CD14-positive monocyte (primary cell): ENCODE measurements at regions not wholly inside any gene's neighbourhood (a gene's known extent, or its start where the extent isn't known, plus 50 kb on each side); places are given as distances from the start of the nearest gene placed in this dataset.
"Not testable (repeated sequence)": the region's sequence is repeated elsewhere in the genome, so short reads cannot be mapped to it uniquely, and the experiment has no call there.

Experiments used
- DNase-seq, 3 donors: peaks; one replicate each; pipeline ENCODE4 v3.0.0-alpha.2; 2011 to 2022
- H2AFZ ChIP-seq: 2 replicates; pipeline ENCODE4 v1.6.0; 2012; ENCODE audit warnings: mild to moderate bottlenecking, low read depth, low read length, inconsistent platforms; ENCODE audit not compliant: insufficient read depth, poor library complexity, severe bottlenecking
- H3K27ac ChIP-seq, 2 donors: 1 replicate in 1 of 2; 2 replicates in 1 of 2; pipeline ENCODE4 v1.5.1; 2012 to 2013; ENCODE audit warnings: low read length in 2 of 2, control low read depth in 1 of 2, inconsistent platforms in 1 of 2, low read depth in 1 of 2, mild to moderate bottlenecking in 1 of 2
- H3K27me3 ChIP-seq, 2 donors: one replicate each; pipeline versions ENCODE4 v1.6.0 to v1.6.1; 2011 to 2013; ENCODE audit warnings: low read length in 2 of 2; ENCODE audit not compliant: control insufficient read depth in 2 of 2, insufficient read depth in 2 of 2
- H3K36me3 ChIP-seq, 2 donors: replicated peaks in 1 of 2; 1 replicate in 1 of 2; 2 replicates in 1 of 2; pipeline versions ENCODE4 v1.5.1 to v1.6.1; 2012 to 2013; ENCODE audit warnings: low read length in 2 of 2, control low read depth in 1 of 2, inconsistent platforms in 1 of 2, mild to moderate bottlenecking in 1 of 2; ENCODE audit not compliant: insufficient read depth in 2 of 2, control insufficient read depth in 1 of 2
- H3K4me1 ChIP-seq, 2 donors: 1 replicate in 1 of 2; 2 replicates in 1 of 2; pipeline versions ENCODE4 v1.5.1 to v1.6.1; 2012 to 2013; ENCODE audit warnings: low read length in 2 of 2, control low read depth in 1 of 2, inconsistent platforms in 1 of 2, mild to moderate bottlenecking in 1 of 2, moderate library complexity in 1 of 2; ENCODE audit not compliant: insufficient read depth in 2 of 2, control insufficient read depth in 1 of 2
- H3K4me2 ChIP-seq: replicated peaks from 2 replicates; pipeline ENCODE3; 2012; ENCODE audit warnings: low read length, moderate library complexity, mild to moderate bottlenecking; ENCODE audit not compliant: poor library complexity, severe bottlenecking; ENCODE audit errors: extremely low read depth
- H3K4me3 ChIP-seq, 3 experiments: fragments of 200-600 bp in 1 of 3; sonication (generic) in 1 of 3; replicated peaks in 1 of 3; 1 replicate in 2 of 3; 2 replicates in 1 of 3; pipeline ENCODE4 v1.5.1; 2011 to 2013; ENCODE audit warnings: low read length in 3 of 3, mild to moderate bottlenecking in 3 of 3, control low read depth in 2 of 3, low read depth in 2 of 3, inconsistent platforms in 1 of 3, moderate library complexity in 1 of 3
- H3K79me2 ChIP-seq: 2 replicates; pipeline ENCODE4 v1.6.0; 2012; ENCODE audit warnings: mild to moderate bottlenecking, control low read depth, inconsistent platforms, low read length, moderate library complexity; ENCODE audit not compliant: insufficient read depth
- H3K9ac ChIP-seq: 2 replicates; pipeline ENCODE4 v1.6.0; 2017; ENCODE audit warnings: low read length, mild to moderate bottlenecking; ENCODE audit not compliant: insufficient read depth, poor library complexity, severe bottlenecking
- H3K9me3 ChIP-seq, 2 donors: replicated peaks in 1 of 2; 1 replicate in 1 of 2; 2 replicates in 1 of 2; pipeline versions ENCODE4 v1.5.1 to v1.6.1; 2012 to 2013; ENCODE audit warnings: low read length in 2 of 2, control low read depth in 1 of 2; ENCODE audit not compliant: control insufficient read depth in 1 of 2, insufficient read depth in 1 of 2
- H4K20me1 ChIP-seq: 2 replicates; pipeline ENCODE4 v1.6.0; 2012; ENCODE audit warnings: mild to moderate bottlenecking, low read length, control low read depth, moderate library complexity; ENCODE audit not compliant: insufficient read depth
- H3K27ac Mint-ChIP-seq, 7 donors: one replicate each; pipeline ENCODE4 v1.8.0; 2020; ENCODE audit warnings: mild to moderate bottlenecking in 7 of 7, mixed read lengths in 7 of 7, moderate library complexity in 6 of 7, inconsistent platforms in 2 of 7
- H3K27me3 Mint-ChIP-seq, 3 donors: one replicate each; pipeline ENCODE4 v1.8.0; 2021 to 2022; ENCODE audit warnings: low read depth in 3 of 3, mild to moderate bottlenecking in 3 of 3, mixed read lengths in 3 of 3, moderate library complexity in 3 of 3, inconsistent platforms in 1 of 3
- H3K36me3 Mint-ChIP-seq, 2 donors: one replicate each; pipeline ENCODE4 v1.8.0; 2020; ENCODE audit warnings: mixed read lengths in 2 of 2, inconsistent platforms in 1 of 2, mild to moderate bottlenecking in 1 of 2
- H3K4me1 Mint-ChIP-seq: one replicate; pipeline ENCODE4 v1.8.0; 2020; ENCODE audit warnings: mild to moderate bottlenecking, mixed read lengths
- H3K4me3 Mint-ChIP-seq, 2 donors: one replicate each; pipeline ENCODE4 v1.8.0; 2020; ENCODE audit warnings: mild to moderate bottlenecking in 2 of 2, mixed read lengths in 2 of 2, moderate library complexity in 1 of 2
- H3K9me3 Mint-ChIP-seq, 7 donors: one replicate each; pipeline ENCODE4 v1.8.0; 2020 to 2022; ENCODE audit warnings: mixed read lengths in 7 of 7, mild to moderate bottlenecking in 6 of 7, moderate library complexity in 6 of 7, inconsistent platforms in 2 of 7
- CTCF ChIP-seq: fragments of 200-600 bp; IDR thresholded peaks from one replicate; pipeline ENCODE4 v1.8.0; 2022; ENCODE audit warnings: antibody characterized with exemption, mild to moderate bottlenecking
- WGBS: methylation state at CpG from one replicate; pipeline ENCODE4 v1.1.5; 2013; ENCODE audit warnings: missing lambda C conversion rate; ENCODE audit not compliant: insufficient coverage; 5-methylcytosine and 5-hydroxymethylcytosine counted together
- intact Hi-C, 2 donors: fragments of 100-400 bp; cut with micrococcal nuclease; formaldehyde crosslinking; loops; one replicate each; pipeline versions ENCODE4 v1.15.0 to v1.15.1; 2023

- H3K27me3 ChIP-seq: peaks cover 0 to 3% of the 10 kb centered on the region in 2 donors
- no peaks in the 10 kb centered on the region for H4K20me1 ChIP-seq
- Mint-ChIP-seq H3K4me3 (peak overlapping the region in 1 of 2 donors; percentile 0), H3K27ac (no peak overlapping the region), H3K4me1 (peaks cover 4% of the 10 kb centered on the region), H3K27me3 (peaks cover 0 to 25% (median 6%) of the 10 kb centered on the region in 3 donors), H3K9me3 (peaks cover 0 to 5% (median 0%) of the 10 kb centered on the region in 7 donors), H3K36me3 (no peaks in the 10 kb centered on the region)
- H3K9me3 ChIP-seq: no peaks in the 10 kb centered on the region
- TF ChIP-seq CTCF: no peak
- no peak for DNase-seq
- no peak overlapping the region for H3K27ac ChIP-seq
- no peaks in the 10 kb centered on the region for H3K79me2 ChIP-seq
- H3K4me3 ChIP-seq: no peak overlapping the region
- 59% methylated on average over 8 of the region's 10 CpGs for WGBS
- no peak overlapping the region for H3K4me2 ChIP-seq
- no peaks in the 10 kb centered on the region for H3K4me1 ChIP-seq
- H3K36me3 ChIP-seq: no peaks in the 10 kb centered on the region
- no peak overlapping the region for H3K9ac ChIP-seq
- no peak overlapping the region for H2AFZ ChIP-seq
- intact Hi-C loops: loop anchor here in 1 of 2 donors (5.0 kb wide), 1 partner anchor 331 kb away; no protein-coding TSS in a partner anchor
Measured at GRCh38 chr12:131311764-131312163, 358.1 kb downstream of the ADGRD1 start.

DNA sequence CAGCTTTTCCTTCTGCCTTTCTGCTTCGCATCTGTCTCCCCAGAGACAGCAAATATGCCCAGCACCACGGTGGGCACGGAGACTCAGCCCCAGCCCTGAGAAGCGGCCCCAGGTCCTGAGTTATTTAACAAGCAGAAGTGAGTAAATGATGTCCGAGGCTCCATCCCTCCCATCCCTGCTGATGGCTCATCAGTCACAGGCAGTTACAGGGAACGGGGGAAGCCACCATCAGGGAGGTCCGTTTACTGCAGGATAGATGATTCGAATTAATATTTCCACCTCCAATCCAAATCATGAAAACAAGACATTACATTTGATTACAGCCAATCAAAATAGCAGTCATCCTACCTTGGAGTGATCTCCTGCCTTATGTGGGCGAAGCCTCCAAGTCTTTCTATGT lies 358.7 kb downstream of the ADGRD1 start:
- not testable (repeated sequence) for H3K4me3 Mint-ChIP-seq, H3K36me3 Mint-ChIP-seq, H3K4me1 Mint-ChIP-seq, H2AFZ ChIP-seq, DNase-seq, H4K20me1 ChIP-seq, H3K27ac ChIP-seq, H3K9ac ChIP-seq, H3K9me3 Mint-ChIP-seq, H3K4me1 ChIP-seq, H3K4me3 ChIP-seq, H3K27ac Mint-ChIP-seq, H3K27me3 ChIP-seq, H3K9me3 ChIP-seq, H3K79me2 ChIP-seq, H3K4me2 ChIP-seq, H3K36me3 ChIP-seq
- H3K27me3 Mint-ChIP-seq: peaks cover 0 to 26% (median 6%) of the 10 kb centered on the region in 3 donors
- intact Hi-C loops: loop anchor here in 1 of 2 donors (5.0 kb wide), 1 partner anchor 330 kb away; no protein-coding TSS in a partner anchor
- no CpG with 5 or more reads among the region's 9 CpGs for WGBS
